Ovary (tissue), 7 donors: ENCODE measurements at regions not wholly inside any gene's neighbourhood (a gene's known extent, or its start where the extent isn't known, plus 50 kb on each side); places are given as distances from the start of the nearest gene placed in this dataset.
"Not testable (repeated sequence)": the region's sequence is repeated elsewhere in the genome, so short reads cannot be mapped to it uniquely, and the experiment has no call there.

ENCODE experiments used
- DNase-seq, 5 donors: peaks; one replicate each; pipeline ENCODE4 v3.0.0-alpha.2; 2019 to 2020
- H3K27ac ChIP-seq, 2 donors: fragments of 200-600 bp; one replicate each; pipeline versions ENCODE4 v1.5.1 to v1.8.0; 2019 to 2022
- H3K27me3 ChIP-seq: fragments of 200-600 bp; one replicate; pipeline ENCODE4 v1.8.0; 2022
- H3K36me3 ChIP-seq: fragments of 200-600 bp; sonication (generic); one replicate; pipeline ENCODE4 v1.5.1; 2019
- H3K4me1 ChIP-seq: one replicate; pipeline ENCODE4 v1.8.1; 2013; ENCODE audit warnings: mild to moderate bottlenecking, moderate library complexity; ENCODE audit not compliant: insufficient read depth
- H3K4me3 ChIP-seq: fragments of 200-600 bp; sonication (generic); one replicate; pipeline ENCODE4 v1.5.1; 2017
- H3K9me3 ChIP-seq, 2 donors: fragments of 200-600 bp in 1 of 2; sonication (generic) in 1 of 2; one replicate each; pipeline versions ENCODE4 v1.5.1 to v1.8.1; 2013 to 2019; ENCODE audit warnings: mild to moderate bottlenecking in 1 of 2, moderate library complexity in 1 of 2
- CTCF ChIP-seq, 3 donors: fragments of 450-650 bp in 2 of 3; fragments of 200-600 bp in 1 of 3; IDR thresholded peaks; one replicate each; pipeline versions ENCODE4 v1.5.1 to v1.8.0; 2016 to 2022; ENCODE audit warnings: antibody characterized with exemption in 3 of 3, mild to moderate bottlenecking in 1 of 3
- EP300 ChIP-seq: sonication (generic); formaldehyde crosslinking; IDR thresholded peaks from one replicate; pipeline ENCODE4 v1.6.1; 2017; ENCODE audit warnings: antibody characterized with exemption
- POLR2A ChIP-seq: fragments of 450-650 bp; IDR thresholded peaks from one replicate; pipeline ENCODE4 v1.6.1; 2017; ENCODE audit warnings: antibody characterized with exemption, mild to moderate bottlenecking, moderate library complexity
- WGBS, 3 donors: extraction: QIAGEN DNeasy Blood & Tissue Kit in 1 of 3; methylation state at CpG; one replicate each; pipeline versions ENCODE4 v1.1.5 to v1.1.7; 2013 to 2017; 5-methylcytosine and 5-hydroxymethylcytosine counted together
- intact Hi-C, 4 donors: fragments of 100-400 bp; cut with DNase I; formaldehyde crosslinking; loops; one replicate each; pipeline versions ENCODE4 v1.11.0 to v1.15.1; 2022 to 2023
- donor health status: DM: no; HTN: no; CAD: no; lungs with moderate emphysema.
- donor health status: DM: no; HTN: no; CAD: no.
- donor health status: Bipolar disorder and iron deficiency.
- donor health status: DM: no; HTN: no; CAD: no.
- donor health status: DM: yes; HTN: yes; CAD: no.

- Histone ChIP-seq H3K27me3 (no peaks in the 10 kb centered on the region), H3K4me1 (no peaks in the 10 kb centered on the region), H3K4me3 (no peak overlapping the region), H3K27ac (no peak overlapping the region), H3K9me3 (peaks cover 0 to 2% of the 10 kb centered on the region in 2 donors), H3K36me3 (no peaks in the 10 kb centered on the region)
- intact Hi-C loops, result no loop called here
- no peak for TF ChIP-seq EP300
- no peak for TF ChIP-seq CTCF (IDR thresholded peaks at IDR 0.05)
- TF ChIP-seq POLR2A, result no peak
- DNase-seq, result no peak
- WGBS, 3 donors, result 96 to 99% (median 98%) methylated on average over 3 of the region's 3 CpGs
Measured at GRCh38 chr12:92382383-92382878, 236.8 kb upstream of the BTG1 start.

DNA sequence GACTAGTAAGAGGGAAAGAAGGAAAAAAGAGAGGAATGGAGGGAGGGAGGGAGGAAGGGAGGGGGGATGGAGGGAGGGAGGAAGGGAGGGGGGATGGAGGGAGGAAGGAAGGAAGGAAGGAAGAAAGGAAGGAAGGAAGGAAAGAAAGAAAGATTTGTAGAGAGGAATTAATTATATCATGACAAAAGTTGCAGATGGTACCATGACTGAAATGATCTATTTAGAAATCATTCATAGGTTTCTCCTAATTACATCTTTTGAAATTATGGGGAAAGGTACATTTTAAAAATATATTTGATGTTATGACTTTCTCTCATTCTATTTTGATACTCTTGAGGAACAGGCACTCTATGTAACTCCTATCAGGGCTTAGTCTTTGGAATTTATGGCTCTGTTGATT is 236.2 kb upstream of the BTG1 start:
- no peak for TF ChIP-seq CTCF (IDR thresholded peaks at IDR 0.05)
- no peak for TF ChIP-seq POLR2A
- no peak for TF ChIP-seq EP300
- Histone ChIP-seq H3K27ac (no peak overlapping the region), H3K27me3 (no peaks in the 10 kb centered on the region), H3K4me3 (no peak overlapping the region), H3K36me3 (no peaks in the 10 kb centered on the region), H3K9me3 (no peaks in the 10 kb centered on the region), H3K4me1 (no peaks in the 10 kb centered on the region)
- DNase-seq, result no peak
- intact Hi-C loops, result no loop called here

- Histone ChIP-seq H3K27ac (no peak overlapping the region), H3K9me3 (no peaks in the 10 kb centered on the region), H3K4me1 (no peaks in the 10 kb centered on the region), H3K4me3 (no peak overlapping the region), H3K36me3 (no peaks in the 10 kb centered on the region), H3K27me3 (no peaks in the 10 kb centered on the region)
- no peak for TF ChIP-seq POLR2A
- TF ChIP-seq CTCF (IDR thresholded peaks at IDR 0.05), result no peak
- TF ChIP-seq EP300, result no peak
- intact Hi-C loops, result no loop called here
- WGBS, 3 donors, result 72 to 85% (median 75%) methylated on average over 4 of the region's 4 CpGs
- DNase-seq, result no peak
Measured at GRCh38 chr12:92378682-92379479, 233.2 kb upstream of the BTG1 start.

GRCh38 chr12:92375504-92375903 is 229.9 kb upstream of the BTG1 start:
- H3K36me3 ChIP-seq, H3K27ac ChIP-seq, H3K4me3 ChIP-seq, H3K9me3 ChIP-seq, DNase-seq, H3K27me3 ChIP-seq, H3K4me1 ChIP-seq, intact Hi-C loops: not testable (repeated sequence)
- WGBS, 3 donors, result 96 to 98% (median 97%) methylated on average over 3 of the region's 3 CpGs

GRCh38 chr12:92370828-92371227 is 225.2 kb upstream of the BTG1 start:
- intact Hi-C loops, result no loop called here
- no peak for DNase-seq
- Histone ChIP-seq H3K4me3 (no peak overlapping the region), H3K27me3 (no peaks in the 10 kb centered on the region), H3K36me3 (no peaks in the 10 kb centered on the region), H3K4me1 (no peaks in the 10 kb centered on the region), H3K9me3 (no peaks in the 10 kb centered on the region), H3K27ac (no peak overlapping the region)
- no peak for TF ChIP-seq EP300
- no peak for TF ChIP-seq POLR2A
- no peak for TF ChIP-seq CTCF (IDR thresholded peaks at IDR 0.05)
